SK-N-MC (cell line): ENCODE measurements at regions not wholly inside any gene's neighbourhood (a gene's known extent, or its start where the extent isn't known, plus 50 kb on each side); places are given as distances from the start of the nearest gene placed in this dataset.

Source experiments
- EZH2 ChIP-seq: fragments of 200-600 bp; sonication (generic); IDR thresholded peaks from one replicate; pipeline ENCODE4 v1.6.1; 2017; ENCODE audit warnings: antibody characterized with exemption
- POLR2AphosphoS5 ChIP-seq: IDR thresholded peaks from 2 replicates; pipeline ENCODE4 v1.6.1; 2012; ENCODE audit warnings: mild to moderate bottlenecking, low read depth, low read length, borderline replicate concordance

- no peak for TF ChIP-seq EZH2
- TF ChIP-seq POLR2AphosphoS5: no peak
Measured at GRCh38 chr6:14633479-14633878, 515.9 kb downstream of the CD83 start.
